SKM-1 treated with dmso at 0.1 percent for 144 hours (cell line): ENCODE measurements at regions not wholly inside any gene's neighbourhood (a gene's known extent, or its start where the extent isn't known, plus 50 kb on each side); places are given as distances from the start of the nearest gene placed in this dataset.

ENCODE experiments used
- DNase-seq: peaks from one replicate; lab custom pipeline; 2025; ENCODE audit not compliant: unreplicated experiment; lab: John Stamatoyannopoulos, UW

DNA sequence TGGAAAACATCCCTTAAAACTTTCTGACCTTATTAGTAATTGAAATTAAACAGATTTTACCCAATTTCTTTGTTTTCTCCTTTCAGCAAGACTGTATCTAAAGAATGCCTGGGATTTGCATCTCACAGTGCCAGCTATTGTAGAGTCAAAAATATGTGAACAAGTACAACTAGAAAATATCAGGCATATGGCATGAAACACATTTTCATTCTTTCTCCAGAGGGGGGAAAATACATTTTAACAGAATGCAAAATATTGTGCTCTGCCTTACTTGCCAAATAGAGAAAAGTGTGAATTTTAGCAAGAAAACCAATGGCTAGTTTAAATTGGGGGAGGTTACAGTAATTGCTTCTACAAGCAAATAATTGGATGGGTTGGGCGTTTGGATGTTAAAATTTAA is 366.6 kb upstream of the FIGN start:
- DNase-seq, result no peak

DNA sequence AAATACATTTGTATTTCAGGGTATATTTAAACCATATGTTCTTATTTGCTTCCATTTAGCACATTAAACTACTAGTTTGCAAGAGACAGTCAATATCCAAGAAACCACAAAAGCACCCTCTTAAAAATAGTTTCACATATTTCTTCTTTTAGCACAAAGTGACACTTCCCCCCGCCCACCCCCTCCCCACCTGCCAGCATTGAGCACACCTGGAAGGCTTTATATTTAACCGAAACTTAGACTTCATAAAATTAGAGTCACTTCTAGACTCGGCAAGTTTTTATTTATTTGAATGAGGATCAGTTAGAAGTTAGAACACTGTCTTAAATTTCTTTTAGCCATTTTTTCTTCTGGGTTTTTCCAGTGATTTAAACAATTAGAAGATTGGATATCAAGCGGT is 355.9 kb upstream of the FIGN start:
- no peak for DNase-seq

DNA sequence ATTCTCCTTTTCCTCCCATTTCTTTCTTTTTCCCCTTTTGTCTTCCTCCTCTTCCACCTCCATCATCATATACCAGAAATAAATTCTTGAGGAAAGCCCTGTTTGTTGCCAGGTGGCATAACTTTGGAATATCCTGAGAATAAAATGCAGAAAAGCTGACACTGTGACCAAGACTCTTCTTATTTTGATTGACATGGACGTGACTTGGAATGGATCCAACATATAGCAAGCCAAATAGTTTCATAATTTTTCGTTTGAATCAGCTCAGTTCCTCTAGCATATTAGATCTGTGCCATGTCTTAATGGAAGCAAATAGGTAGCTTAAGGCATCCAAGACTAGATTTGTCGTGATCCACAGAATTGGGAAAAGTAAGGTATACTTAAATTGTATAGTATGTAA is 354.7 kb upstream of the FIGN start:
- DNase-seq, result no peak

DNA sequence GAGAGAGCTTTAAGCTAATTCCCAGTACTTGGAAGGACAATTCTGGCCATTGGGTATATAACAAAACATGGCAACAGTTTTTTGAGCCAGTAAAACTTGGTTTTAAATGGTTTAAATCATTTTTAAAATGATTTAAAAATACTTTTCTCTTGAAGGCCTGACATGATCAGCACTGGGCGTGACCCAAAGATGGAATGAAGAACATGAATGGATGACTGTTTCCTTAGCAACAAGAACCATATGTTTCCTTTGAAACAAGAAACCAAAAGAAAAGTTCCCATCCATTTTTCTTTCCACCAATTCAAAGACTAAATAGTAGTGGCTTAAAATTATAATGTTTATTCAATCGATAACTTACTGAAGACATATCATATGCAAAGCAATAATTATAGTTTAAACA is 348.3 kb upstream of the FIGN start:
- no peak for DNase-seq

DNA sequence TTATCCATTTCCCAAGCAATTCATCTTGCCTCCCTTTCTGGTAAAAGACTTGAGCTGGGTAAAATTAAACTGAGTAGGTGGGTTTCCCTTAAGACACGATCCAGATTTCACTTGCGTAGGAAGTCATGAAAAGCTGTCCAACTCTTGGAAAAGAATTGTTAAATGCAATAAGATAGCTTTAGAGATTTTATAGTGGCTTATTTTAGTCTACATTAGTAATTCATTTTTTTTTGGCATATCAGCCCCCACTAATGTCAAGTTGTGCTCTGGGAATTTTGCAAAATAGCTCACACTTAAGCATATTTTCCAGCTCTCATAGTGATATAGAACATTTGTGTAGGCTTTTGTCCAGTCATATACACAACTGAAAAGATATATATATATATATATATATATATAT is 344.7 kb upstream of the FIGN start:
- no peak for DNase-seq

DNA sequence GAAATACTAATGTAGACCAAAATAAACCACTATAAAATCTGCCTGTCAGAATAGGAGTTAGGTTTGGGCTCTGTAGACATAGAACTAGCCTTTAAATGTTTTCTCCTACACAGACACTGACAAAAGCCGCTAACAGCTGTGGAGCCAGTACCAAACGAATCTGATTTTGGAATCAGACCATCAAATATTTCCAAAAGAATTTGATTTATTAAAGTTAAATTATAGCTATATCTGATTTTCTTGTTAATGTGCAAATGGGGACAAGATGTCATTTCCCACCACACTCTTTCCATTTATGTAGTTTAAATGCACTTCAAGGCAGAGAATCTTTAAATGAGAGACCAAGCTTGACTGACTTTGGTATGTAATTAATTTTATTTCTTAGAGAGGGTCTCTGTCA is 343.4 kb upstream of the FIGN start:
- DNase-seq, result no peak

DNA sequence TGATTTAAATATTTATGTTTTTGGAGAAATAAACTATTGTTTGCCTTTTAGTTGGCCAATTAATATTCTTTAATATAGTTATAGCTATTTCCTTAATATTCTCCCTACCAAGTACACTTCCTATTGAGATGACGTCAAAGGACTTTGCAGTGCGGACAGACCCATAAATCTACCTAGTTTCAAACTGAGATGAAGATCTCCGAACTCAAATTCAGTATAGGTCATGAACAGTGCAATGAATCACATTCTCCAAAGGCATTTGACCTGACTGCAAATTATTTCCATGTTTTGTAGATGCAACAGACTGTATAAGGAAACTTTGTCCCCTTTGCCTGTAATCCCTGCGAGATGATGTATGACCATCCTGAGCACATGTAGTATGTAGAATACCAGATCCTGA is 342.6 kb upstream of the FIGN start:
- DNase-seq, result no peak

DNA sequence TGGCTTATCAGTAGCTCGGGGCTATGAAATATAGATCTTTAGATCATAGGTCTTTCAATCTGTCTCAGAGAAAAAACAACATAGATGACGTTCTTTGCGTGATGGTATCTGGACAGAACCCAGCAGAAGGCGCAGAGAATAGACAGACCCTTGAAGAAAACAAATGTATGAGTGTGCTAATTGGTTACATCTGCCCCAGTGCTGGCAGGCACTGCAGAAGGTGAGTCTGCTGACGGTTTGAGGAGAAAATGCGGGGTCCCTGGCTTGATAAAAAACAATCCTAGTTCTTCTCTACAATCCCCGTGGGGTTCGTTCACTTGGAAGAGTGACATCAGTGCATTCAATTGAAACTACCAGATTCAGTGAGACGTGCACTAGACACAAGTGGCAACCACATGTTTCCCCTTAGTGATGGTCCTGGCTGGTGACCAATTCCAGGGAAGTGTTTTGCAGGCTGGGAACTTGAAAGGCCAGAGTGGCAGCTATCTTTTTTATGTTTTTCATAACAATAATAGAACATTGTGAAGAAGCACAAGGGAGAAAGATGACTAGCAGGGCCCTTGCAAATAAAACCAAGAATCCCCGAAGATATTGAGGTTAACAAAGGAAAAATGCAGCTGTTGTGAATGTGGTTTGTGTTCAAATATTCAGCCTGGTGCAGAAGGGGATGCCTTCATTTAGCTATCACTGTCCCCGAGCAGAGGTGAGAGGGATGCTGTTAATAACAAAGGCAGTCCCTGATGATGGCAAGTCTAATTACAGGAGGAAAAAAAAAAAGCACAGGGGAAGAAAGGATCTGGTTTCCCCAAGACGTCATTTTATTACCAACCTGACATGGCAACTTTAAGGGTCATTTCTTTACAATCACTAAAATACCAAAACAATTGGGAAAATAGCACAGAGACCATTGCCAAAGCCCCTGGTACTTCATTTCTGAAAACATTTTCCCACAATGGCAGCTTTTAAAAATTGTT is 337.6 kb upstream of the FIGN start:
- DNase-seq, result no peak

DNA sequence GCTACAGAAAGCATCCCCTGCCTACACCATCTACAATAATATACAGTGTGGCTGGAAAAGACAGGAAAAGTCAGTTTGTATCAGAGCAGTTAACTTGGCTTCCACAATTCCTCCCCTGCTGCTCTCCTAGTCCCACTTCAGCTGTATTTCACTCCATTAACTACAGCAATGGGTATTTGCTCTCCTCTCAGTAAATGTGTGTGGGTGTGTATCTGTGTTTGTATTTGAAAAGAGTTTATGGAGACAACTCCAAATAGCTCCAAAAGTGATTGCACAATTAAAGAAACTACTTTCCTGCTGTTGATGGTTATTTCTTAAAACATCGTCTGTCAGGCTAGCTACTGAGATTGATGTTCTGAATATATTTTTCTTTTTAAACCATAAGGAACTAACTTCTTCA is 333.7 kb upstream of the FIGN start:
- no peak for DNase-seq

DNA sequence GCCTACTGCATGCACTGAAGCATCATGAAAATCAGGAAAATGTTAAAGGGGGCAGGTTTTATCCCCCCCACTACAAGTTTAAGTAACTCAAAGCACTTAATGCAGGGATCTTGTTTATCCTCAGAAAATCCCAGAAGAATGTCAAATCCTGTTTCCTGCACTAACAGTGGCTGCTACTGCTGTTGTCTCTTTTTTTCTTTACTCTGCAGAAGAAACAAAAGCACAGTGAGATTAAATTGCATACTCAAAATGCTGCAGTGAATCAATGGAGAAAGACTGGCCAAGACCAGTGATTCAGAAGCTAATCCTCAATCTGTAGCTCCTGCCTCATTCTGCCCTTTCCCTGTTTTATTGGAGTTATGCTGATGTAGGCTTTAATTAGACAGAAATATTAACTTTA is 332.3 kb upstream of the FIGN start:
- no peak for DNase-seq

DNA sequence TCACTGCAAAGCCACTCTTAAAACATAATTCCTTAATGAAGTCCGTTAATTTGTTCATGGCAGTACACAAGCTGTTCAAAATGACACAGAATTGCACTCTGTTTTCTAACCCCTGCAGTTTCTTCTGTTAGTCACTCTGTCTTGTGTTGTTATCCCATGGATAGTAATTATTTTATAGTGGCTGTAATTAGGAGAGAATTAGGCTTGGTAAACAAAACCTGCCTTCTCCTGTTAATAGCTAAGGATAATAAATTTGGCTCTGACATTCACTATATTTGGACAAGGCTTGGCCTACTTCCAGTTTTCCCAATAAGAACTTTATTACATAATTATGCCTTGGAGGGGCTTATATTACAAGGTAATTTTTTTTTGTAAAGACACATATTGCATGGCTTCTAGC is 330.3 kb upstream of the FIGN start:
- no peak for DNase-seq

DNA sequence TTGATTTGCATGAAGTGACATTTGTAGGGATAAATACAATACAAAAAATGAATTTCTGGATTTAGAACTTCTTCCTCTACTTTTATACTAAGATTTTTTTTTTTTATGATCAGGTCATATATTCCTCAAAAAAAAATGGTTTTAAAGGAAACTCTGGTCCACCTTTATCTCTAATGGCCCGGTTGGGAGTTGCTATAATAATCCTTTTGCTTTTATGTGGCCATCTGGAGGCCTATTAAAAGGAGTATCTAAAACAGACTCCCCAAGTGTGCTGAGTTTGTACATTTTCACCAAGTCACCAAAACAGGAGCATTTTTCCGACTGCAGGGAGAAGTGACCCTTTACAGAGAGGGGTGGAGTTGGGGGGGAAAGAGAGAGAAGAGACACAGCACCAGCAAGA is 329.2 kb upstream of the FIGN start:
- DNase-seq, result no peak

DNA sequence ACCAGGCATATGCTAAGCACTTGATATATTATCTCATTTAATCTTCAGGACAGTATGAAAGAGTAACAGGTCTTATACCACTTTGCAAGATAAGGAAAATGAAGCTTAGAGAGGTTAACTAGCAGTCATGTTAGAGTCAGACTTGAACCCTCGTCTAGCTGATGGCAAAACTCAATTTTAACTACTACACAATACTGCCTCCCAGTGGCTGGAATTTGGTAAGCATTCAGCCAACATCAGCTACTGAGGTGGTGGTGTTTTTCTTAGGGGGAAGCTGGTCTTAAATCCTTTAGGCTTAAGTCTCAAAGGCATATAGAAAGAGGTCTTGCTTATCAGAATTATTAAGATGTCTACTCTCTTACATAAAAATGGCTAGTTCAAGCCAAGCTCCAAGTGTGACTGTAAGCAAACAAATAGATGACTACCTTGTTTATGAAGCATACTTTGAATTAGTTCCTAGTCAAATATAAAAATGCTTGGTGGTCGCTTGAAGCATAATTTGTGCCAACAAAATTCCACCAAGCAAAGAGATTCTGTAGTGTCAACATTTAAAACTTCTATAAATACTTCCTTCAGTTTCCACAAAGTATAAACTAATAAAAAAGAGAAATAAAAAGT is 325.4 kb upstream of the FIGN start:
- peak; percentile 41 for DNase-seq

DNA sequence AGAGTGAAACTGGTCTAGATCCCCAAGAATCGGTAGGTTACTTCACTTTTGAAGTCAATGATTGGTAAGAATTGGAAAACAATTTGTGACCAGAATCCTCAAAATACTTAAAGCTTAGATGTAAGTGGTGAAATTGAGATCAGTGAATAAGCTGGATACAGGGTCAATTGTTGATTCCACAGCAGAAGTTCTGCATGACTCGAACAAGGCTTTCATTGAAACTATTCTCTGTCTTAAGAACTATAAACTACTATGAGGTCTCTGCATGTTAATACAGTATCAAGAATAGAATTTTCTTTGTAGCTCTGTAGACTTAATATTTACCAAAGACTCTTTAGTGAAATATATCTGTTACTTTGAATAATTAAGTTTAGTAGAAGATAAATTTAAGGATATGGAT is 324.2 kb upstream of the FIGN start:
- no peak for DNase-seq

DNA sequence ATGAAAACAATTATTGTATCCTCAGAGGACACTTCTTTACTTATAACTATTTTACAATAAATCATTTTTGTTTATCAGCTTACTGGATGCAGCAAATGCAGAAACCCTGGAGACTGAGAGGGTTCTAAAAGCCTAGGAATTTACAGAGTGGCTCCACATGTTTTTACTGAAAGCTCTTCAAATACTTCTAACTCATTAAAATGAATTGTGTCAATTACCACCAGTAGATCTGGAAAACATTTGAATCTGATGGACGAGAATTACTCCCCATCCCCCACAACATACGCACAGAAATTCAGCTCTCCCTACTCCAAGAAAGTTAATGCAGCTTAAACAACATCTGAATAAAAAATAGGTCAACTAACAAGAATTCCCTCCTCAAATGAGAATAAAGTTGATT is 319.8 kb upstream of the FIGN start:
- no peak for DNase-seq

DNA sequence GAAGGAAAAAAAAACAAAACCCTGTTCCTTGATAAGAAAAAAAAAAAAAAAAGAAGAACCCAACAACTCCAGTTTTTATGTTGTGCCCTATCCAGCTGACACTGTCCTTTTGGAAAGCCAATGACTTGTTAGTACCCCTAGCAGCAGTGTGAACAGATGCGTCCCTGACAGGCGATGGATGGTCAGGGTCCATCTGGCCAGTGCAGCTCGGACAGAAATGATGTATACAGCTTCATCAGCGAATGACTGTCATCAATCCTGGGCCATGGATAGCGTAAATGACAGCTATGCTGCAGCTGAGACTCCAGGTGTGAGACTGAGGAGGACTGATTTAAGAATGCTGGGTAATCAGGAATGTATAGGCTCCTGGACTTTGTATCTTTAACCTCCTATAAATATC is 318.8 kb upstream of the FIGN start:
- DNase-seq, result no peak

DNA sequence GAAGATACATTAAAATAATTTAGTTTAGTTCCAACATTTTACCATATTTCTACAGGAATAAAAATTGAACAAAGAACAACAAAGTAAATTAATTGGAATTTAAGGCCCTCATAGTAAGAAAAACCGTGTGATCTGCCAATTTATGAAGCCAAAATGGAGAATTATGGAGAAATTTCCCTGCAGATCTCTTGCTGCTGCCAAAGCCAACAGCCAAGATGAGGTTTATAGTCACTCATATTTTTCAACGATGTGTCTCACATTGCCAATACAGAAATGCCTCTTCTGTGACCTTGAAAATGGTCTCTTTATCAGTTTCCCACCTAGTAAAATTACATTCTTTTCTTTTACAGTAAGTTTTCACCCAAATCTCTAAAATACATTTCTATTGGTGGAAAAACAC is 317.2 kb upstream of the FIGN start:
- DNase-seq, result no peak

DNA sequence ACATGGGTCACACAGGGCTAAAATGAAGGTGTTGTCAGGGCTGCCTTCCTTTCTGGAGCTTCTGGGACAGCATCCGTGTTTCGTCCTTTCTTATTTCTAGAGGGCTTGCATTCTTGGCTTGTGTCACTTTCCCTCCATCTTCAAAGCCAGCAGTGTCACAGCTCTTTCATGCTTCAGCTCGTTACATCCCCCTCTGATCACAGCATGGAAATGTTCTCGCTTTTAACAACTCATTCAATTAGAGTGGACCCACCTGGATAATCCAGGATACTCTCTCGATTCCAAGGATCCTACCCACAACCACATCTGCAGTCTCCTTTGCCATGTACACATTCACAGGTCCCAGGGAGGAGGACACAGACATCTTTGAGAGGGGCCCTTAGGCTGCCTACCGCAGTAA is 316.2 kb upstream of the FIGN start:
- no peak for DNase-seq

DNA sequence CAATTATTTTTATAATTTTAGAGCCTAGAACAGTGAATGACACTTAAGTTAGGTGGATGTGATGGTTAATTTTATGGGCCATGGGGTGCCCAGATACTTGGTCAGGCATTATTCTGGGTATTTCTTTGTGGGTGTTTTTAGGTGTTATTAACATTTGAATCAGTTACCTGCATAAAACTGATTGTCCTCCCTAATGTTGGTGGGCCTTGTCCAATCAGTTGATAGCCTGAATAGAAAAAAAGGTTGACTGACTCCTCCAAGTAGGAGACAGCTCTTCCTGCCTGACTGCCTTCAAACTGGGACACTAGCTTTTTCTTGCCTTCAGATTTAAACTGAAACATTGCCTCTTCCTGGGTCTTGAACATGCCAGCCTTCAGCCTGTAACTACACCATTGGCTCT is 312.9 kb upstream of the FIGN start:
- no peak for DNase-seq

DNA sequence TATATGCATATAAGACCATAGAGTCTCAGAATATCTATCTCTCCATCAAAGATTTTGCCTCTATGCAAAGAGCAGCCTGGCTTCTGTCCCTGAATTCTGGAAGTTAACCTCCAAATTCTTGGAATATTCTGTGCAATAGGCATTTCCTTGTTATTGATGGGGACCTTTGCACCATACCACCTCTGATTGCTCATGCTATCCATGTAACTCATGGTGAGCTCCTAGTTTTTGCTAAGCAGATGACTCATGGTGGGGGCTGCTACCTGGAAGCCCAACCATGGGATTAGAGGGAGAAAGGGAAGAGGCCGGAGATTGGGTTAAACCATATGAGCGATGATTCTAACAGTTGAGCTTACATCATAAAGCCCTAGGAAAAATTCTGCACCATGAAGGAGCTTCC is 310.2 kb upstream of the FIGN start:
- DNase-seq, result no peak

DNA sequence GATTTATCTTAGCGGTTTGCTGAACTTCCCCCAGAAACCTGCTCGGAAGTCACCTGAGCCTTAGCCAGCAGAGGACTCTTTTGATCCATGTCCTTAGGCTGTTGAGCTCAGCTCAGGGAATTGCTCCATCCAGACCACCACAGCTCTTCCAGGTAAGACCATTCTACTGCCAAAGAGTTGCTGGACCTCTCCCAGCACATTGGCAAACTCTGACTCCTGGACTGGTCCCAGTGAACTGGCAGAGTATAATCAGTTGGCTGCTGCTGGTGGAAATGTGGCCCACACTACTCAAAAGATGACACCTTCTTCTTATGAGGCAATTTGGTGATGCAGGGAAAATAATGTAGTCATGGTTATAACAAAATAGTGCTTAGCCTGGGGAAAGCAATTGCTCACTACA is 308.8 kb upstream of the FIGN start:
- DNase-seq, result no peak

DNA sequence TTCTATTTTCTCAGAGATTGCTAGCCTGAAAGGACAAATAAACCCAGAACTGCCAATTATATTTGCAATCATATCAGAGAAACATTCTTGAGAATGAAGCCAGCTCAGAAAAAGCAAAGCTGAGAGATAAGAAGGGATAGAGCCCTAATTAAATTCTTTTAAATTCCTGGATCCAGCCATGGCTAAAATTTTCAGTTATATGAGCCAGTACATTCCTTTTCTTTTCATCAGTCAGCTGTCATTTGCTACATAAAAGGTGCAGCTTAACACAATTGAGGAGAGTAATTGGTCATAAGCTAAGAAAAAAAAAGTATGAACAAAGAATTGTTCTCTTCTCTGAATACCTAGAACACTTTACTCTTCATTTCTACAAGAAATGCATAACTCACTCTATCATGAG is 303.5 kb upstream of the FIGN start:
- DNase-seq, result no peak

DNA sequence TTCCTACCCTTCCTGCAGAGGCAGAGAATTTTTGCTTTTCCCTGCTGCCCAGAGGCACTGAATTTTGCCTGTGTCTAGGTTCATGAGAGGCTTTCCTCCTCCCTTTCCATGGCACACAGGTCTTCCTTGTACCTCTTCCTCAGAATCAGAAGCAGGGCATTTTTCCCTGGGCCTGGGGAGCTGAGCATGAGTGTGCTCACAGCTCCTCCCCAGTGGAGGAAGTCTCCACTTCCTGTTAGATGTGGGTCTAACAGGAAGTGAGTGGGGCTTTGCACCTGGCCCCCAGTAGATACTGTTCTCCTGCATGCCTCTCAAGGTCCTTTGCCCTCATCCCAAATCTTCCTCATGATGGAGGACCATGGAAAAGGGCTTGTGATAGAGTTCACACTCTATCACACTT is 297.2 kb upstream of the FIGN start:
- DNase-seq, result no peak
